ENCODE measurements at regions not wholly inside any gene's neighbourhood (a gene's known extent, or its start where the extent isn't known, plus 50 kb on each side); places are given as distances from the start of the nearest gene placed in this dataset.

DNA sequence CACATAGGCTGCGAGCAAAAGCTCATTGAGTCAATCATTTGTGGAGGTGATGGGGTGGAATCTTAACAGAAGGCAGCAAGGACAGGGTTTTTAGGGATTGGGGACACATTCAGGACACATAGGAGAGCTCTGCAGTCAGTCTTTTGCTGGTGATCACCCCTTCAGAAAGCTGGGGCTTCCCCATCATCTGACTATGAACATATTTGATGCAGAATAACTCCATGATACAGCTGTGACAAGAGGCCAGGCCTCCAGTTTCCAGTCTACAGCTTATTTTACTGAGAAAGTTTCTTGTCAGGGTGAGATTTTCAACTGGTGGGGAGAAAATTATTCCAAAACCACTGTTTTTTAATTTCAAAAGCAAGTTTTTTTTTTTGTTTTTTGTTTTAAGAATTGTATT lies 134.2 kb downstream of the TMEM30B start (continued):
- TF ChIP-seq, protein P1, sequence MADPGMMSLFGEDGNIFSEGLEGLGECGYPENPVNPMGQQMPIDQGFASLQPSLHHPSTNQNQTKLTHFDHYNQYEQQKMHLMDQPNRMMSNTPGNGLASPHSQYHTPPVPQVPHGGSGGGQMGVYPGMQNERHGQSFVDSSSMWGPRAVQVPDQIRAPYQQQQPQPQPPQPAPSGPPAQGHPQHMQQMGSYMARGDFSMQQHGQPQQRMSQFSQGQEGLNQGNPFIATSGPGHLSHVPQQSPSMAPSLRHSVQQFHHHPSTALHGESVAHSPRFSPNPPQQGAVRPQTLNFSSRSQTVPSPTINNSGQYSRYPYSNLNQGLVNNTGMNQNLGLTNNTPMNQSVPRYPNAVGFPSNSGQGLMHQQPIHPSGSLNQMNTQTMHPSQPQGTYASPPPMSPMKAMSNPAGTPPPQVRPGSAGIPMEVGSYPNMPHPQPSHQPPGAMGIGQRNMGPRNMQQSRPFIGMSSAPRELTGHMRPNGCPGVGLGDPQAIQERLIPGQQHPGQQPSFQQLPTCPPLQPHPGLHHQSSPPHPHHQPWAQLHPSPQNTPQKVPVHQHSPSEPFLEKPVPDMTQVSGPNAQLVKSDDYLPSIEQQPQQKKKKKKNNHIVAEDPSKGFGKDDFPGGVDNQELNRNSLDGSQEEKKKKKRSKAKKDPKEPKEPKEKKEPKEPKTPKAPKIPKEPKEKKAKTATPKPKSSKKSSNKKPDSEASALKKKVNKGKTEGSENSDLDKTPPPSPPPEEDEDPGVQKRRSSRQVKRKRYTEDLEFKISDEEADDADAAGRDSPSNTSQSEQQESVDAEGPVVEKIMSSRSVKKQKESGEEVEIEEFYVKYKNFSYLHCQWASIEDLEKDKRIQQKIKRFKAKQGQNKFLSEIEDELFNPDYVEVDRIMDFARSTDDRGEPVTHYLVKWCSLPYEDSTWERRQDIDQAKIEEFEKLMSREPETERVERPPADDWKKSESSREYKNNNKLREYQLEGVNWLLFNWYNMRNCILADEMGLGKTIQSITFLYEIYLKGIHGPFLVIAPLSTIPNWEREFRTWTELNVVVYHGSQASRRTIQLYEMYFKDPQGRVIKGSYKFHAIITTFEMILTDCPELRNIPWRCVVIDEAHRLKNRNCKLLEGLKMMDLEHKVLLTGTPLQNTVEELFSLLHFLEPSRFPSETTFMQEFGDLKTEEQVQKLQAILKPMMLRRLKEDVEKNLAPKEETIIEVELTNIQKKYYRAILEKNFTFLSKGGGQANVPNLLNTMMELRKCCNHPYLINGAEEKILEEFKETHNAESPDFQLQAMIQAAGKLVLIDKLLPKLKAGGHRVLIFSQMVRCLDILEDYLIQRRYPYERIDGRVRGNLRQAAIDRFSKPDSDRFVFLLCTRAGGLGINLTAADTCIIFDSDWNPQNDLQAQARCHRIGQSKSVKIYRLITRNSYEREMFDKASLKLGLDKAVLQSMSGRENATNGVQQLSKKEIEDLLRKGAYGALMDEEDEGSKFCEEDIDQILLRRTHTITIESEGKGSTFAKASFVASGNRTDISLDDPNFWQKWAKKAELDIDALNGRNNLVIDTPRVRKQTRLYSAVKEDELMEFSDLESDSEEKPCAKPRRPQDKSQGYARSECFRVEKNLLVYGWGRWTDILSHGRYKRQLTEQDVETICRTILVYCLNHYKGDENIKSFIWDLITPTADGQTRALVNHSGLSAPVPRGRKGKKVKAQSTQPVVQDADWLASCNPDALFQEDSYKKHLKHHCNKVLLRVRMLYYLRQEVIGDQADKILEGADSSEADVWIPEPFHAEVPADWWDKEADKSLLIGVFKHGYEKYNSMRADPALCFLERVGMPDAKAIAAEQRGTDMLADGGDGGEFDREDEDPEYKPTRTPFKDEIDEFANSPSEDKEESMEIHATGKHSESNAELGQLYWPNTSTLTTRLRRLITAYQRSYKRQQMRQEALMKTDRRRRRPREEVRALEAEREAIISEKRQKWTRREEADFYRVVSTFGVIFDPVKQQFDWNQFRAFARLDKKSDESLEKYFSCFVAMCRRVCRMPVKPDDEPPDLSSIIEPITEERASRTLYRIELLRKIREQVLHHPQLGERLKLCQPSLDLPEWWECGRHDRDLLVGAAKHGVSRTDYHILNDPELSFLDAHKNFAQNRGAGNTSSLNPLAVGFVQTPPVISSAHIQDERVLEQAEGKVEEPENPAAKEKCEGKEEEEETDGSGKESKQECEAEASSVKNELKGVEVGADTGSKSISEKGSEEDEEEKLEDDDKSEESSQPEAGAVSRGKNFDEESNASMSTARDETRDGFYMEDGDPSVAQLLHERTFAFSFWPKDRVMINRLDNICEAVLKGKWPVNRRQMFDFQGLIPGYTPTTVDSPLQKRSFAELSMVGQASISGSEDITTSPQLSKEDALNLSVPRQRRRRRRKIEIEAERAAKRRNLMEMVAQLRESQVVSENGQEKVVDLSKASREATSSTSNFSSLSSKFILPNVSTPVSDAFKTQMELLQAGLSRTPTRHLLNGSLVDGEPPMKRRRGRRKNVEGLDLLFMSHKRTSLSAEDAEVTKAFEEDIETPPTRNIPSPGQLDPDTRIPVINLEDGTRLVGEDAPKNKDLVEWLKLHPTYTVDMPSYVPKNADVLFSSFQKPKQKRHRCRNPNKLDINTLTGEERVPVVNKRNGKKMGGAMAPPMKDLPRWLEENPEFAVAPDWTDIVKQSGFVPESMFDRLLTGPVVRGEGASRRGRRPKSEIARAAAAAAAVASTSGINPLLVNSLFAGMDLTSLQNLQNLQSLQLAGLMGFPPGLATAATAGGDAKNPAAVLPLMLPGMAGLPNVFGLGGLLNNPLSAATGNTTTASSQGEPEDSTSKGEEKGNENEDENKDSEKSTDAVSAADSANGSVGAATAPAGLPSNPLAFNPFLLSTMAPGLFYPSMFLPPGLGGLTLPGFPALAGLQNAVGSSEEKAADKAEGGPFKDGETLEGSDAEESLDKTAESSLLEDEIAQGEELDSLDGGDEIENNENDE (IDR thresholded peaks at IDR 0.05; ENCODE audit: insufficient replicate concordance, low read length) = no peak
- TF ChIP-seq, protein P2, sequence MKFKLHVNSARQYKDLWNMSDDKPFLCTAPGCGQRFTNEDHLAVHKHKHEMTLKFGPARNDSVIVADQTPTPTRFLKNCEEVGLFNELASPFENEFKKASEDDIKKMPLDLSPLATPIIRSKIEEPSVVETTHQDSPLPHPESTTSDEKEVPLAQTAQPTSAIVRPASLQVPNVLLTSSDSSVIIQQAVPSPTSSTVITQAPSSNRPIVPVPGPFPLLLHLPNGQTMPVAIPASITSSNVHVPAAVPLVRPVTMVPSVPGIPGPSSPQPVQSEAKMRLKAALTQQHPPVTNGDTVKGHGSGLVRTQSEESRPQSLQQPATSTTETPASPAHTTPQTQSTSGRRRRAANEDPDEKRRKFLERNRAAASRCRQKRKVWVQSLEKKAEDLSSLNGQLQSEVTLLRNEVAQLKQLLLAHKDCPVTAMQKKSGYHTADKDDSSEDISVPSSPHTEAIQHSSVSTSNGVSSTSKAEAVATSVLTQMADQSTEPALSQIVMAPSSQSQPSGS (IDR thresholded peaks at IDR 0.05; ENCODE audit: low read length) = no peak
- TF ChIP-seq PHF8 (conservative IDR thresholded peaks at IDR 0.05; ENCODE audit: low read depth, low read length) = no peak
- no peak for TF ChIP-seq HDAC6 (IDR thresholded peaks at IDR 0.05; ENCODE audit: low read depth, low read length)
- no peak for TF ChIP-seq SP4 (IDR thresholded peaks at IDR 0.05; ENCODE audit: low read length)
